K562 (cell line): ENCODE measurements at regions not wholly inside any gene's neighbourhood (a gene's known extent, or its start where the extent isn't known, plus 50 kb on each side); places are given as distances from the start of the nearest gene placed in this dataset.
A peak's percentile ranks its signal among the peaks of the same experiment; 100 is the strongest.
"Not testable (repeated sequence)": the region's sequence is repeated elsewhere in the genome, so short reads cannot be mapped to it uniquely, and the experiment has no call there.

Source experiments
- ATAC-seq: fragments of 200-7000 bp; cut with Tn5 transposase; 3 replicates; pipeline ENCODE4 v1.9.1; 2020; ENCODE audit warnings: moderate library complexity
- BruUV-seq: library from RNA; stranded (reverse); fragments of 400-500 nt; replicated peaks from 2 replicates; lab custom pipeline; 2021; lab: Mats Ljungman, UMichigan
- CTCF ChIA-PET: fragments of 300-600 bp; formaldehyde crosslinking; extraction: SDS; loops from one replicate; lab custom pipeline; 2021; ENCODE audit warnings: low intra/inter-chr PET ratio; lab: Yijun Ruan, JAX
- POLR2A ChIA-PET: fragments of 300-600, 350-650 bp; sonication (Branson Sonifier 250); formaldehyde crosslinking; extraction: SDS; loops from one replicate; lab custom pipeline; 2021; ENCODE audit warnings: antibody characterized with exemption, inconsistent platforms; lab: Yijun Ruan, JAX
- DNase-seq, 4 experiments: peaks; one replicate each; pipeline versions ENCODE4 v3.0.0 to v3.0.0-alpha.2; 2011 to 2018; ENCODE audit warnings: low spot score in 3 of 4, mixed read lengths in 3 of 4; ENCODE audit errors: extremely low read depth in 1 of 4
- FAIRE-seq: peaks from 2 replicates; lab custom pipeline; 2011; peaks lifted over from hg19 to GRCh38; lab: Jason Lieb, UNC
- H2AFZ ChIP-seq: 2 replicates; pipeline ENCODE4 v1.6.0; 2011; ENCODE audit warnings: low read depth, low read length, control low read depth, inconsistent platforms
- H3K27ac ChIP-seq: fragments of 200-600 bp; 3 replicates; pipeline ENCODE4 v1.8.0; 2011; ENCODE audit warnings: low read depth, mild to moderate bottlenecking, control low read depth, inconsistent platforms, low read length, moderate library complexity, mixed read lengths; ENCODE audit errors: extremely low read depth
- H3K27me3 ChIP-seq, 2 experiments: fragments of 300-600 bp in 1 of 2; 2 replicates in 1 of 2; 3 replicates in 1 of 2; pipeline versions ENCODE4 v1.6.0 to v1.8.0; 2011; ENCODE audit warnings: inconsistent platforms in 2 of 2, low read length in 2 of 2, mild to moderate bottlenecking in 1 of 2, mixed read lengths in 1 of 2, moderate library complexity in 1 of 2; ENCODE audit not compliant: control insufficient read depth in 2 of 2, insufficient read depth in 2 of 2
- H3K36me3 ChIP-seq: fragments of 300-600 bp; 3 replicates; pipeline ENCODE4 v1.8.0; 2011; ENCODE audit warnings: mild to moderate bottlenecking, low read length, inconsistent platforms; ENCODE audit not compliant: control insufficient read depth, insufficient read depth
- H3K4me1 ChIP-seq, 2 experiments: fragments of 200-600 bp in 1 of 2; replicated peaks in 1 of 2; 2 replicates in 1 of 2; 3 replicates in 1 of 2; pipeline versions ENCODE4 v1.5.1 to v1.8.0; 2011; ENCODE audit warnings: inconsistent platforms in 2 of 2, low read length in 2 of 2, mild to moderate bottlenecking in 1 of 2, mixed read lengths in 1 of 2, moderate library complexity in 1 of 2; ENCODE audit not compliant: control insufficient read depth in 2 of 2, insufficient read depth in 2 of 2
- H3K4me2 ChIP-seq: 2 replicates; pipeline ENCODE4 v1.6.1; 2011; ENCODE audit warnings: low read length, control low read depth, inconsistent platforms, mixed read lengths; ENCODE audit not compliant: insufficient read depth
- H3K4me3 ChIP-seq: fragments of 200-600 bp; sonication (generic), shearing (Covaris generic); 2 replicates; pipeline ENCODE4 v1.5.1; 2016; ENCODE audit warnings: control low read depth, inconsistent platforms
- H3K79me2 ChIP-seq: fragments of 200-600 bp; 3 replicates; pipeline ENCODE4 v1.8.0; 2011; ENCODE audit warnings: low read length, inconsistent platforms; ENCODE audit not compliant: control insufficient read depth, insufficient read depth
- H3K9ac ChIP-seq, 2 experiments: 2 replicates each; pipeline versions ENCODE4 v1.6.0 to v1.6.1; 2011; ENCODE audit warnings: low read depth in 2 of 2, low read length in 2 of 2, control low read depth in 1 of 2, inconsistent platforms in 1 of 2, mild to moderate bottlenecking in 1 of 2, mixed read lengths in 1 of 2; ENCODE audit not compliant: insufficient read depth in 1 of 2
- H3K9me1 ChIP-seq: one replicate; pipeline ENCODE4 v1.6.0; 2011; ENCODE audit warnings: inconsistent platforms, mild to moderate bottlenecking, low read length, moderate library complexity; ENCODE audit not compliant: control insufficient read depth, insufficient read depth
- H3K9me3 ChIP-seq: replicated peaks from 2 replicates; pipeline ENCODE4 v1.5.1; 2011; ENCODE audit warnings: low read depth, low read length, inconsistent platforms; ENCODE audit not compliant: control insufficient read depth, insufficient read depth
- H4K20me1 ChIP-seq: replicated peaks from 2 replicates; pipeline ENCODE4 v1.6.1; 2011; ENCODE audit warnings: low read length, inconsistent platforms, mixed read lengths; ENCODE audit not compliant: control insufficient read depth, insufficient read depth
- RFX1 ChIP-seq: fragments of 450-650 bp; IDR thresholded peaks from 2 replicates; pipeline ENCODE4 v1.6.1; 2016; ENCODE audit warnings: mild to moderate bottlenecking, moderate library complexity
- WGBS: fragments of 100-300 bp; shearing (Covaris generic); methylation state at CpG from one replicate; pipeline ENCODE4 v1.1.6; 2016; ENCODE audit warnings: low coverage, mixed read lengths; ENCODE audit not compliant: insufficient coverage; ENCODE audit errors: missing lambda C conversion rate; 5-methylcytosine and 5-hydroxymethylcytosine counted together
- in situ Hi-C: fragments of 300-500 bp; cut with MboI; formaldehyde crosslinking; loops from 4 replicates; pipeline ENCODE4 v1.15.0; 2018; ENCODE audit warnings: inconsistent platforms, mixed read lengths
- intact Hi-C: fragments of 100-400 bp; cut with micrococcal nuclease; formaldehyde crosslinking; loops from 2 replicates; pipeline ENCODE4 v1.14.2; 2022

DNA sequence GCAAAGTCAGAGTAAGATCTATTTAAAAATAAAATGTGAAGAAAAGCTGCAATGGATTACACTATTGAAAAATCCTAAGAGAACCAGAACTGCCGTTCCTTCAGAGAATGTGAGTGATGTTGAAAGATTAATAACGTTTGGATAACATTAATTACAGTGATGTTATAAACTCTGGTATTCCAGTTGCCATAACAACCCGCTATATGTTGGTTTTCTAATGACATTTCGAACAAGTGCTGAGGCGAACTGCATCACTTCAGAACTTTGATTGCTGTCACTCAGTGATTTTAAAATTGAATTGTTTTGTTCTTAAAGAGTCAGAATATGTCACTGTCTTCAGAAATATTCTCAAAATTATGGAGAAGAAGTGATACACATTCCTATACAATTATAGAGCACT, 89.4 kb upstream of the KIF2A start:
- FAIRE-seq, H3K4me3 ChIP-seq, DNase-seq, H3K79me2 ChIP-seq, H3K9ac ChIP-seq, ATAC-seq, H3K27me3 ChIP-seq, POLR2A ChIA-PET, BruUV-seq, H4K20me1 ChIP-seq, CTCF ChIA-PET, H3K4me1 ChIP-seq, H3K36me3 ChIP-seq, H3K4me2 ChIP-seq, H2AFZ ChIP-seq, H3K9me1 ChIP-seq, H3K27ac ChIP-seq, H3K9me3 ChIP-seq, in situ Hi-C loops: not testable (repeated sequence)
- TF ChIP-seq RFX1: peak; percentile 32; the same call in 1 of the 2 replicates
- 0% methylated on average over 2 of the region's 5 CpGs for WGBS
- intact Hi-C loops: loop anchor here (10.0 kb wide), 1 partner anchor 558 kb away; no protein-coding TSS in a partner anchor

DNA sequence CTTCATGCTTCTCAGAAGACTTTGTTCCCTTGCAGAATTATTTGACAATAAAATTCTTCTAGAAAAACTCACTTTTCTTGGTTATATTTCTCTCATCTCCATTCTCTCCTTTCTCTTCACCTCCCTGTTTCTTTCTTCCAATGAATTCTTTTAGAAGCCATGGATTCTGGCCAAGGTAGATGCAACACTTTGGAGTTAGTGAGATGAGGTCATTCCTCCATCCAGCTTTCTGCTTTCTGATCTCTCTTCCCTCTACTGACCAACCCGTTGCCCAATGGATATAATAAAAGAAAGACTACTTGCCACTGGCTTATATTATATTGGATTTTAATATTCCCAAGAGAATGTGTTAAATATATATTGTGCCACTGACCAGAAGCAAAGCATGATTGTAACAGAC, 88.9 kb upstream of the KIF2A start:
- H3K4me3 ChIP-seq, H3K27me3 ChIP-seq, in situ Hi-C loops, DNase-seq, H3K4me1 ChIP-seq, POLR2A ChIA-PET, H2AFZ ChIP-seq, H3K36me3 ChIP-seq, CTCF ChIA-PET, H3K9me1 ChIP-seq, FAIRE-seq, H3K79me2 ChIP-seq, H3K4me2 ChIP-seq, ATAC-seq, H3K27ac ChIP-seq, BruUV-seq, H3K9me3 ChIP-seq, H3K9ac ChIP-seq, H4K20me1 ChIP-seq: not testable (repeated sequence)
- WGBS: 0% methylated on average over 1 of the region's 1 CpG
- intact Hi-C loops: loop anchor here (10.0 kb wide), 1 partner anchor 558 kb away; no protein-coding TSS in a partner anchor

DNA sequence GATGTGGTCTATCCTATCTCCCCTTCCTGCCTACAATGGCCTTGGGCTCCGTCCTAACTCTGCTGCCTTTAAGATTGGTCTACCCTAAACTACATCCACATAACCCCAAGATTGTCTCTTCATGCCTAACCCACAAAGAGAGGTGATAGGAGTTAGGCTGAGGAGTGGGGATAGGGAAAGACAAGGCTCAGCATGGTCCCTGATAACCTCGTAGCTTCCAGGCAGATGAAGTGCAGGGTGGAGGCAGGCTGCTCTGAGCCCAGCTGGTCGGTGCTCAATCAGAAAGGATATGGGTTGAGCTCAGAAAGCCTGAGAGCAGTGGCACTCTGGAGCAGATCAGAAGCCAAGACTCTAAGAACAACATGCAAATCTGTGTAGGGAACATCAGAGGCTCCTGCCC, 87.1 kb upstream of the KIF2A start:
- 0% methylated on average over 3 of the region's 3 CpGs for WGBS
- in situ Hi-C loops, BruUV-seq, H3K36me3 ChIP-seq, H3K9me3 ChIP-seq, H3K4me2 ChIP-seq, H3K4me3 ChIP-seq, H3K9ac ChIP-seq, H3K4me1 ChIP-seq, H3K9me1 ChIP-seq, H2AFZ ChIP-seq, H3K27ac ChIP-seq, H3K27me3 ChIP-seq, FAIRE-seq, ATAC-seq, DNase-seq, POLR2A ChIA-PET, H3K79me2 ChIP-seq, H4K20me1 ChIP-seq, CTCF ChIA-PET: not testable (repeated sequence)
- intact Hi-C loops: loop anchor here (10.0 kb wide), 1 partner anchor 556 kb away; no protein-coding TSS in a partner anchor

DNA sequence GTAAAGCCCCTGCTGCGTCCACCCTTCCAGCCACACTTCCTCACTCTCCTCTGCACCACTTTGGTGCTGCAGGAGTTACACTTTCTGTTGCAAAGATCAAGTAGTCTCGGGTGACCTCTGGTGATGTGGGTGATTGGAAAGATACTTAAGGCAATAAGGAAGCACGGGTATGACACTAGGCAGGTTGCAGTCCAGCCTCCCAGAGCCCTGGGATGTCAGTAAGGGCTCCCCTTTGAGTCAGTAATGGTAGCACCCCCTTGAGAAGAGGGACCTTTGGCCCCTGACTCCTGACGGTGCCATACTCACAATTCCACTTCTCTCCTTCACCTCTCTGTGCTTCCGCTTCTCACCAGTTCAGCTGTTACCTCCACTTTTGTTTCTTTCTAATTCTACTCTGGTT, 84.1 kb upstream of the KIF2A start:
- H3K9ac ChIP-seq, BruUV-seq, ATAC-seq, H3K9me3 ChIP-seq, H3K27me3 ChIP-seq, DNase-seq, H3K4me3 ChIP-seq, CTCF ChIA-PET, H3K4me2 ChIP-seq, H4K20me1 ChIP-seq, H3K79me2 ChIP-seq, H3K36me3 ChIP-seq, H3K4me1 ChIP-seq, intact Hi-C loops, POLR2A ChIA-PET, in situ Hi-C loops, H3K9me1 ChIP-seq, H3K27ac ChIP-seq, H2AFZ ChIP-seq, FAIRE-seq: not testable (repeated sequence)
- 18% methylated on average over 4 of the region's 5 CpGs for WGBS
